AG09309 (cell line): ENCODE measurements at regions not wholly inside any gene's neighbourhood (a gene's known extent, or its start where the extent isn't known, plus 50 kb on each side); places are given as distances from the start of the nearest gene placed in this dataset.

Experiments used
- DNase-seq: peaks from one replicate; pipeline ENCODE4 v3.0.0-alpha.2; 2010; ENCODE audit warnings: low read depth
- H3K4me3 ChIP-seq: 2 replicates; pipeline ENCODE4 v1.5.1; 2011; ENCODE audit warnings: mild to moderate bottlenecking, low read depth, low read length, moderate library complexity; ENCODE audit not compliant: control insufficient read depth
- TF ChIP-seq, protein P1 (sequence below): IDR thresholded peaks from 2 replicates; pipeline ENCODE4 v1.5.1; 2011; ENCODE audit warnings: mild to moderate bottlenecking, low read depth, low read length, inconsistent platforms; ENCODE audit not compliant: insufficient read depth, control insufficient read depth; ENCODE audit errors: missing control alignments

- no peak overlapping the region for H3K4me3 ChIP-seq
- no peak for DNase-seq
- TF ChIP-seq, protein P1, sequence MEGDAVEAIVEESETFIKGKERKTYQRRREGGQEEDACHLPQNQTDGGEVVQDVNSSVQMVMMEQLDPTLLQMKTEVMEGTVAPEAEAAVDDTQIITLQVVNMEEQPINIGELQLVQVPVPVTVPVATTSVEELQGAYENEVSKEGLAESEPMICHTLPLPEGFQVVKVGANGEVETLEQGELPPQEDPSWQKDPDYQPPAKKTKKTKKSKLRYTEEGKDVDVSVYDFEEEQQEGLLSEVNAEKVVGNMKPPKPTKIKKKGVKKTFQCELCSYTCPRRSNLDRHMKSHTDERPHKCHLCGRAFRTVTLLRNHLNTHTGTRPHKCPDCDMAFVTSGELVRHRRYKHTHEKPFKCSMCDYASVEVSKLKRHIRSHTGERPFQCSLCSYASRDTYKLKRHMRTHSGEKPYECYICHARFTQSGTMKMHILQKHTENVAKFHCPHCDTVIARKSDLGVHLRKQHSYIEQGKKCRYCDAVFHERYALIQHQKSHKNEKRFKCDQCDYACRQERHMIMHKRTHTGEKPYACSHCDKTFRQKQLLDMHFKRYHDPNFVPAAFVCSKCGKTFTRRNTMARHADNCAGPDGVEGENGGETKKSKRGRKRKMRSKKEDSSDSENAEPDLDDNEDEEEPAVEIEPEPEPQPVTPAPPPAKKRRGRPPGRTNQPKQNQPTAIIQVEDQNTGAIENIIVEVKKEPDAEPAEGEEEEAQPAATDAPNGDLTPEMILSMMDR = no peak
Observed at GRCh38 chr12:88753707-88754106, 173.4 kb upstream of the KITLG start.

GRCh38 chr12:88753066-88753465 is 172.8 kb upstream of the KITLG start:
- TF ChIP-seq, protein P1 = no peak
- DNase-seq = no peak
- no peak overlapping the region for H3K4me3 ChIP-seq

GRCh38 chr12:88752183-88752582 is 171.9 kb upstream of the KITLG start:
- DNase-seq = no peak
- H3K4me3 ChIP-seq = no peak overlapping the region
- TF ChIP-seq, protein P1 = no peak

DNA sequence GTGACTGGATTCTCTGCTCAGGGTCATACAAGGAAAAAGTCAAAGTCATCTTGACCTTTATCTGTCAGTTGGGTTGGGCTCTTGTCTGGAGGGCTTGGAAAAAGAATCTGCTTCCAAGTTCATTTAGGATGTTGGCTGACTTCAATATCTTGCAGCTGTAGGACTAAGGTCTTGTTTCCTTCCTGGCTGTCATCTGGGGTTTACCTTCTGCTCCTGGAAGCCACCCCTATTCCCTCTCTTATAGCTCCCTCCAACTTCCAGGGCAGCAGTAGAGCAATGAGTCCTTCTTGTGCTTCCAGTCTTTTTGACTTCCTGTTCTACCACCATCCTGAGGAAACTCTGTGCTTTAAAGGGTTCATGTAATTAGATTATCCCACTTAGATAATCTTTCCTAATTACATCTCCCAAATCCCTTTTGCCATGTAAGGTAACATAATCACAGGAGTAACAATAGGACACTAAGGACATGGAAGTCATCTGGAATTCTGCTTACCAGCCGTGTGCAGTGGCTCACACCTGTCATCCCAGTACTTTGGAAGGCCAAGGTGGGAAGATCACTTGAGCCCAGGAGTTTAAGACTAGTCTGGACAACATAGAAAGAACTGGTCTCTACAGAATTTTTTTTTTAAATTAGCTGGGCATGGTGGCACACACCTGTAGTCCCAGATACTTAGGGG is 170.7 kb upstream of the KITLG start:
- TF ChIP-seq, protein P1 = no peak
- no peak overlapping the region for H3K4me3 ChIP-seq

GRCh38 chr12:88746386-88746785 is 166.1 kb upstream of the KITLG start:
- TF ChIP-seq, protein P1 = no peak
- H3K4me3 ChIP-seq = no peak overlapping the region
- no peak for DNase-seq

More for the DNA sequence above, 170.7 kb upstream of the KITLG start:
- DNase-seq = no peak

- no peak overlapping the region for H3K4me3 ChIP-seq
- TF ChIP-seq, protein P1 = no peak
- DNase-seq = no peak
Observed at GRCh38 chr12:88743946-88744685, 163.8 kb upstream of the KITLG start.
